Middle frontal gyrus (tissue), 1 donor: ENCODE measurements at regions not wholly inside any gene's neighbourhood (a gene's known extent, or its start where the extent isn't known, plus 50 kb on each side); places are given as distances from the start of the nearest gene placed in this dataset.

Experiments used
- DNase-seq: peaks from one replicate; pipeline ENCODE4 v3.0.0-alpha.2; 2015; ENCODE audit warnings: low spot score; ENCODE audit errors: extremely low spot score

DNA sequence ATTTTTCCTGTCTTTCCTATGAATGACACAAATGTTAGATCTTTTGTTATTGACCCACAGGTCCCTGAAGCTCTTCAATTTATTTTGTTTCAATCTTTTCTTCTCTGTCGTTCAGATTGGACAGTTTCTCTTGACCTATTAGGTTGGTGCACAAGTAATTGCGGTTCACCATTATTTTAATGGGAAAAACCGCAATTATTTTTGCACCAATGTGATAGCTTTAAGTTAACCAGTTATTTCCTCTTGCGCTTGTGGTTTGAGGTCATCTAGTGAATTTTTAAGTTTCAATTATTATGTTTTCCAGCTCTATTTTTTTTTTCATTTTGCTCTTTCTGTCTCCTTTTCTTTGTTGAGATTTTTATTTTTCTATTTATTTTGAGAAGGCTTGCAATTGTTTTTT, 399.2 kb downstream of the INHBA start:
- no peak for DNase-seq

DNA sequence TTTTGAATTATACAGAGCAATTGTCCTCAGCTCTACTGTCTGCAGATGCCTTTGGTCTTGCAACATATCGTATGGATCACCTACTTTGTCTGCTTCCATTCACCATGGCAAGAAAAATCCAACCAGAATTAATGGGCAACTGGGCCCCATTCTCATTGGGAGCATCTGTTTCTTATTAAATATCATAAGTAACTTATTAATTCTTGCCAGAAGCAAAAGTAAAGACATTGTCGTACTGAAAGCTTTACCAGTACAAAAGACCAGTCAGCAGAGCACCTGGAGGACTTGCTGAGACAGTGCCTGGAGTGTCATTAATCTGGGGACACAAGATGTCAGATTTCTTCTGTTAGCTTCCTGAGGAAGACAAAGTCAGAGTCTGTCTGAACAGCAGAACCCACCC, 404.5 kb downstream of the INHBA start:
- DNase-seq = no peak

DNA sequence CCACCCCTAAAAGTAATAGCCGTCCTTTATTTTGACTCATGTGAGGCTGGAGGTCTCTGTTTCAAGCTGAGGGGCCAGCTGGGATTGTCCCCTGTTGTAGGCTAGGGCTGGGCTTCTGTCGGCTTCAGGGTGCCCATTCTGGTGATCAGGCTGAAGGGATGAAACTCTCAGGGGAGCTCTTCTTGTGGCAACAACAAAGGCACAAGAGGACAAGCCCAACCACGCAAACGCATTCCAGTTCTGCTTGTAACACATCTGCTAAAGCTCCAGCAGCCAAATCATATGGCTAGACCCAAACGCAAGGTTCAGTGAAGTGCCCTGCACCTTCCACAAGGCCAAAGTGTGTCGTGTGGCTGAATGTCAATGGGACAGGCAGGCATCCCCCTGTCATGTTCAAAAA, 405.7 kb downstream of the INHBA start:
- DNase-seq = no peak

DNA sequence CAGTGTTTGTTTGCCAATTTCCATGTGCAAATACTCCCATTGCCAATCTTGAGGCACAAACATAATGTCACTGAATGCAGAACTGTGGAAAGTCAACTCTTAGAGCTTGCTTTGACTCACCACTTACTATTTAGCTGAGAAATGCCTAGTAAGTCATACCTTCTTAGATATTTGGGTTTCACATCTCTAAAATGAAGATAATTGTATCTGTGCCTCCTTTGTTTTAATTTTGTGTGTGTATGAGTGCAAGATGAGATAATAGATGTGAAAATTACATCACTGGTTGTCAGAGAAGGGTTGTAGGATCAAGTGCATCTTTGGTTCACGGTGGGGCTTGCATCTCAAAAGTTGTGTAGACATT, 407.5 kb downstream of the INHBA start:
- DNase-seq = no peak

DNA sequence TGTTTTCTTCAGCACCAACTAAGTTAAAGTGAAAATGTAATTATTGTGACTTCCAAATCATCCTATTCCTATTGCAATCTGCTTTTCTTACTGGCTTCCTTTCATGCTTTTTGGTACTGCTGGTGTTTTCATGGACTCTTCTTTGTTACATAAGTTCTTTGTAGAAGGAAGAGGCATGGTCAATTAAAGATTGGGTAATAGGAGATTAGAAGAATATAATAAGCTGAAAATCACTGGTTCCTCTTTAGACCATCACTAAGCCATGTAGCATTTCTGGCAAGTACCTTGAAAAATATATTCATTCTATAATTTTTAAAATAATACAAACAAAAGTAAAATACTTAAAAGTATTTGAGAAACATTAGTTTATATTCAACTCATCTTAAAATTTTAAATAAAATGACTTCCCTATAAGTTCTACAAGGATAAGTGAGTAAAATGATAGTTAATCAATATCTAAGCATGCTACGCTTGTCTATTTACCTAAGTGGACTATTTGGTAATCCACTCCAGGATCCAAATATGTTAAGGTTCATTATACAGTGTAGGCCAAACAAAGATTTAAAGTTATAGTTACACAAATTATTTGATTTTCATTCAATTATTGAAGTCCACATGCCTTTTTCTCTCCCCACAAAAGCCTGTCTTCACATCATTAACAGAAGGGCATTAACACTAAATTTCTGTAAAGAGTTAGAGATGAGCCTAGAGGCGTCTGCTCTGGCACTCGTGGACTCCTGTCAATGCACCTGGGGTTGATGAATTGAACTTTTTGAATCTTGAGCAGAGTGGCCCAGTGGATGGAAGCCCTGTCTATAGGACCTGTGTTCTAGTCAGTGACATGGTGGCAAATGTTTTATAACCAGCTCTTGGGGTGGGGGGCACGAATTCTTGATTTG, 408.1 kb downstream of the INHBA start:
- no peak for DNase-seq

DNA sequence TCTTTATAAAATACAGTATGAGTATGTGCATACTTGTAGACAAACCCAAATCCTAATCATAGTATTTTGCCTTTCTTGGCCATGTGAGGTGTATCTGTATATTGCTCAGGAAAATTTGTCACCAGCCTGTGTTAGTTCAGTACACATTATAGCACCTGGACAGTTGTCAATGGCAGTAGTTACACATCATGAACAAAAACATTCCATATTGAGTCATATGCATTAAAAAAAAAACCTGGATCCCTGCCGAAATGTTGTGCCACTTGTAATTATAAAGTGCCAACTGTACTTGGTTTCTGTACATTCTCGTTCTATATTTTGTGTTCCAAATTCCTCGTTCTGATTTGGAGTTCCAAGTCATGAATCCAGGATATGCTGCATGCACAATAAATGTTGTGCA, 410.4 kb downstream of the INHBA start:
- DNase-seq = no peak

DNA sequence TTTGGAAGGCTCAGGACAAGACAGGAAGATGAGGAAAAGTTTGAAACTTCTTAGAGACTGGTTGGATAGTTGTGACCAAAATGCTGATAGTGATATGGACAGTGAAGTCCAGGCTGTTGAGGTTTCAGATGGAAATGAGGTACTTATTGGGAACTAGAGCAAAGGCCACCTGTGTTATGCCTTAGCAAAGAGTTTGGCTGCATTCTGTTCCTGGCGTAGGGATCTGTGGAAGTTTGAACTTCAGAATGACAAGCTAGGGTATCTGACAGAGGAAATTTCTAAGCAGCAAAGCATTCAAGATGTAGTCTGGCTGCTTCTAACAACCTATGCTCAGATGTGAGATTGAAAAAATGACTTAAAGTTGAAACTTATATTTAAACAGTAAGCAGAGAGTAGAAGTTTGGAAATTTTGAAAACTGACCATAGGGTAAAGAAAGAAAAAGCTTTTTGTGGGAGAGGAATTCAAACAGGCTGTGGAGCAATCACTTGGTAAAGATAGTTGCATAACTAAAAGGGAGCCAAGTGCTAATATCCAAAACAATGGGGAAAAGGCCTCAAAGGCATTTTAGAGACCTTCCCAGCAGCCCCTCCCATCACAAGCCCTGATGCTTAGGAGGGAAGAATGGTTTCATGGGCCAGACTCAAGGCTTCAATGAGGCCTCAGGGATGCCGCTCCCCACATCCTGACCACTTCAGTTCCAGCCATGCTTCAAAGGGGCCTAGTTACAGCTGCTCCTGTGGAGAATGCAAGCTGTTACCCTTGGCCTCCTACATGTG, 415.1 kb downstream of the INHBA start:
- no peak for DNase-seq

DNA sequence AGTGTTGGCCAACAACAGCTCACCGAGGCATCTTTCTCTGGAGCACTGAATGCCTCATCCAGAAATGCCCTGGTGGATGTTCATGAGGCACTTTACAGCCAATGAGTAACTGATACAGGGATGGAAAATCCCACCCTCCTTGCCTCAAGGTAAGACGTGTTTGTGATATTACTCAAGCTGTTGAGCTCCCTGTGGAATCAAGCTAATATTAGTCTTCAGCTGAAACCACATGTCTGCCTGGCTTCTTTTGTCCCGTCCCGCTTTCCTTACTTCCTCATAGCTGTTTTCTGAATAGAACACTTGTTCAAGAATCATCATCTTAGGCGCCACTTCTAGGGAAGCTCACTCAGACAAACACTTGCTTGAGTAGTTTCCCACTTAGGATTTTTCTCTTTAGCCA, 422.4 kb downstream of the INHBA start:
- no peak for DNase-seq

DNA sequence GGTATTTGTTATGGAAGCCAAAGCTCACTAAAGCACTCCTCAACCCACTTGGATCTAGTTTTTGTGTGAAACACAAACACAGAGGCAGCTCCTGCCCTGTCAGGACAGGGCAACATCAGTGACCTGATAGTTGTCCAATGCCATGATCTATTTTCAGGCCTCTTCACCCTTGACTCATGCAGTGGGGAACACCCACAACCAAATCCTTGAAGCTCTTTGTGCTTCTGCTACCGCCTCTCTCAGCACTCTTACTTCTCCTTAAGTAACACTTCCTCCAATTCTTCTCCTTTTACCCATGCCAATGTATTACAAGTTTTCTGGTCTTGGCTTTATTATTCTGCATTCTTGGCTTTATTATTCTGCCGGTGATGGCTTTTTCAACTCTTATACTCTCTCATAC, 425.3 kb downstream of the INHBA start:
- DNase-seq = no peak

DNA sequence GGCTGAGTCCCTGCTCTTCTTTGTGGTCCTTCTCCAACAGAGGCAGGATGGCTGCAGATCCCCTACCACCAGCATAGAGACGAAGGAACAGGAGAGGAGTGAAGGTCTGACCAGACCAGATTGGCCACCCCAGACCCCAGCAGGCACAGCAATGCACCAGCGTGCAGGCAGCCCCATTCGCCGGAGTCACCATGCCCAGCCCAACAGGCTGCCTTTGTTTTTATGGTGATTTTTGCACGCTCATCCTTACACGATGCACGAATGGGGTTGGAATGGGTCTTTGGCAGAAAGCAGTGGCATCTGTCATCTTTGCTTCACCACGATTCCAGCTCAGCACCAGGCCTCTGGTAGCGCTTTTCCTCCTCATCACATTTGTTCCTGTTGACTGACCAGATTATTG, 427.6 kb downstream of the INHBA start:
- no peak for DNase-seq

DNA sequence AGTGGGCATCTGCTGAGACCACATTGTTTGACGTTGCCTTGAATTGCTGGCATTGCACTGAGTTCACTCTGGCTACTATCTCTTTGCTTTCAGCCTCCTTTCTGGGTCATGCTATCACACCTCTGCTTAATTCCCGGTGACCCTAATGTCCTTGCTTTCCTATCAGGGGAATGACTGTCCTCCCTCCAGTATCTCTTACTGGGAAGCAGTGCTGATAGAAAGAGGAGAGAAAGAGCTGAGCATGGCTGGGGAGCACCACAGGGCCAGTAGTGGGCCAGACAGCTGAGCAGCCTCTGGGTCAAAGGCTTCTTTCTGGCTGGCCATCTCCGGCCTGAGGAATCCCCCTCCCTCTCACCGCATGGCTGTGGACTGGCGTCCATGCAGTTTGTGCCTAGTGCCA, 428.7 kb downstream of the INHBA start:
- no peak for DNase-seq

DNA sequence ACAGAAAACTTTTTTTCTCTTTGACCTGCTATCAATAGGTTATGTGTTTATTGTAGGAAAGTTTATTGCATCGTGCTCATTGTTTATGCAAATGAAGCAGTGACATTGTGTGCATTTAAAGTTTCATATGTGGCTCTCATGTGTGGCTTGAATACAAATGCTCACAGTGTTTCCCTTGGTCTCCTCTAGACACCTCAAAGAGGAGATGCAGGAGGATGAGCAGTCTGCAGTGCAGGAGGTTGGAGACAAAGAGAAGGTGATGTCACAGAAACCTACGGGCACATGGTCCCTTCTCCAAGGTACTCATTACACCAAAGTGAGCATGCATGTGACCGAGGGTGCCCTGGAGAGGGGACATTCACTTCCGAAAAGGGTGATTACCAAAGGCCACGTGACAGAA, 430.2 kb downstream of the INHBA start:
- DNase-seq = no peak

DNA sequence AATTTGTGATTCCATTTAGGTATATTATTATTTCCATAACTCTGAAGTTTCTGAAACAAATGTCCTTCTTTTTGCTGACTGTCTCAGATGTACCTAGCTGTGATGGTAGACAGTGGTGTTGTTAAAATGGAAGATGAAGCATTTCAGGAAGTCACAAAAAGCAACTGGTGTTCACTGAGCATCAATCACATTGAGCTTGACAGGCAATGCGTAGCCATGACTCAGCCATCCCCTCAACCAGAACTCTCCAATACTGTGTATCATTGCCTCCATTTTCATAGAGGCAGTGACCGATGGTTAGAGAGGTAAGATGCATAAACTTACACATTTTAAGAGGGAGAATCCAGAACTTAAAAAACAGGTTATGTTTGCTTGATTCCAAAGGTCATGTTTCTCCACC, 434.0 kb downstream of the INHBA start:
- DNase-seq = no peak

DNA sequence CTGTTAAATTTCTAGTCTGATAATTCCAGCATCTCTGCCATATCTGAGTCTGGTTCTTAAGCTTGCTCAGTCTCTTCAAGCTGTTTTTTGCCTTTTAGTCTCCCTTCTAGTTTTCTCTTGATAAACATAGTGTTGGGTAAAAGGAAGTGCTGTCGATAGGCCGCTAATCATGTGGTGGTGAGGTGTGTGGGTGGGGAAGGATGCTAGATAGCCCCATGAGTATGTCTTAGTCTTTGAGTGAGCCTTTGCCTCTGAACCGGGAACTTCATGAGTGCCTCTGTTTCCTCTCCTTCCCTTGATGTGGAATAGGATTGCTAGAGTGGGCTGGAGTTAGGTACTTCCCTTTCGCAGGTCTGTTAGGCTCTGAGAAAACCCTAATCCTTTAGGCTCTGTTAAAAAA, 441.8 kb downstream of the INHBA start:
- no peak for DNase-seq

DNA sequence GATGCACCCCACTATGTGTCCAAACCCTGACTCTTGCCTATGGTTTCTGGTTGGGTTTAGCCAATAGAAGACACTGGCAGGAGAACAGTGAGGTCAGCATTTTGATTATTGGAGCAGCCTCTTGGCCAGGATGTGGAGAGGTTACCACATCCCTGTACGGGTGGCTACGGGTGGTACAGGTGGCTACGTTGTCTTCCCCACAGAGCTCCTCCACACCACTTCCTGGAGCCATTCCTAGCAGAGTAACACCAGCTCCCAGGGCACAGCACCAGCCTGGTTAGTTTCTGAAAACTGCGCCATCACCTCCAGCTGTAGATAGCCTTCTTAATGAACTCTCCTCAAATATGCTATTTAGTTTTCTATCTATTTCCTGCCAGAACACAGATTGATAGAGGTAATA, 445.2 kb downstream of the INHBA start:
- no peak for DNase-seq

DNA sequence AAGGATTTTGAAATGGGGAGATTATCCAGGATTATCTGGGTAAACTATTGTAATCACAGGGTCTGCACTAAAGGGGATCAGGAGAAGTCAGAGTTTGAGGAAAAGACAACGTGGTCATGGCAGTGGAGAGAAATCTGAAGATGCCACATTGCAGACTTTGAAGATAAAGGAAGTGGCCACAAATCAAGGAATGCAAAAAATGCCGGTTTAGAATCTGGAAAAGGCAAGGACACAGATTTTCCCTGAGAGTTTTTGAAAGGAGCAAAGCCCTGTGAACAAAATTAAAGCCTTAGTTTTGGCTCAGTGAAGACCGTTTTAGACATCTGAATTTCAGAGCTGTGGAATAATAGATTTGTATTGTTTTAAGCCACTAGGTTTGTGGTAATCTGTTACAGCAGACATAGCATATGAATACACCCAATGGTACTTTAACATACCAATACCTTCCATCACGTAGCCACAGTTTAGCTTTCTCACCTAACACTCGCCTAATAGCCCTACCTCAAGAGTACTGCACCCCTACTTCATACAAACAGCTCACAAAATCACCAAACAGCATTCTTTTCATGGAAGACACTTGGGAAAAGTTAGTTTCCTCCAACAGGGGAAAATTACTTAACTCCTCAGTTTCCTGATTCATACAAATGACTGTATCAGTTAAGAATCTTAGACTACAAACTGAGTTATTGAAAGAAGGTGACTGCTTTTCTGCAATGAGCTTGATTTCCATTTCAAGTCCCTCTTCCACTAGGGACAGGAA, 446.5 kb downstream of the INHBA start:
- no peak for DNase-seq

DNA sequence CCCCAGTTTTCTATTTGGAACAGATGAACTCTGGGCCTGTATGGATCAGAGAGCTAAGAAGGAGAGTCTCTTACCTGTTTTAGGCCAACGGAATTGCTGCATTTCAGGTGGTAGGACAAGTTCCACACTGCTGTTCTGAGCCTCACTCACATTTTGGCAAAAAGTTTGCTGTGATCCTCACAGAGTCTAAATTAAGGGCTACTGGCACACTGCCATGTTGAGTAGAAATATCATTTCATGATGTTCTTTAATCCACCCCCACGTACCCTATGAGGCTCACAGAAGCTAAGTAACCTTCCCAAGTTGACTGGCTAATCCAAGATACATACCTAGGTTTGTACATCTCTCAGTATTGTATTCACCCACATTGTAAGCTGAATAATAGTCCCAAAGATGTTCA, 447.2 kb downstream of the INHBA start:
- DNase-seq = no peak

DNA sequence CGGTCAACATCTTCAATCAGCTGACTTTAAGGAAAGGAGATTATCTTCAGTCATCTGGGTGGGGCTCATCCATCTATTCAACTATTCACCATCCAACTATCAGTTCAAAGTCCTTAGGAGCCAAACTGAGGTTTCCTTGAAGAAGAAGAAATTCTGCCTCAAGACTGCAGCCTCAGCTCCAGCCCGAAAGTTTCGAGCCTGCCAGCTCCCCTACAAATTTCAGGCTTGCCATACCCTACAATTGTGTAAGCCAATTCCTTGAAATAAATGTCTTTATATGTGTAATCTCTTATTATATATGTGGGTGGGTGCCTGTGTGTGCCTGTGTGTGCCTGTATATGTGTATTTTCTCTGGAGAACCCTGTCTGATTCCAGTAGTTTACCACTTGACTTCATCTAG, 447.8 kb downstream of the INHBA start:
- DNase-seq = no peak

DNA sequence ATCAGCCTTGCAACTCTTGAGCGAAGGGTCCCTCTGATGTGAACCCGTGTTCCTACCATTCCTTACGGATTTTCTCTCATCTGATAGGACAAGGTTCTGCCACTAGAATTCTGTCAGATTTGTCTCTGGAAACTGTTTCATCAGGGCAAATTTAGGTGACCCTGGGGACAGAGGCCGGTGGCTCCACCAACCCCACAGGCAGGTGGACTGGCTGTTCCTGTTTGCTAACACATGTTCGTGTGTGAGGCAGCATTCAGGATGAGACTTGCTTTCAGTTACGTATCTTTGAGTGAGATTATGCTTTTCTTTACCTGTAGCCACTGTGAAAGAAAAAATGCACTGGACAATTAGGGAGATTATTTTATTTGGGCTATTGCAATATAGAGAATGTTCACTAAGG, 449.9 kb downstream of the INHBA start:
- no peak for DNase-seq

DNA sequence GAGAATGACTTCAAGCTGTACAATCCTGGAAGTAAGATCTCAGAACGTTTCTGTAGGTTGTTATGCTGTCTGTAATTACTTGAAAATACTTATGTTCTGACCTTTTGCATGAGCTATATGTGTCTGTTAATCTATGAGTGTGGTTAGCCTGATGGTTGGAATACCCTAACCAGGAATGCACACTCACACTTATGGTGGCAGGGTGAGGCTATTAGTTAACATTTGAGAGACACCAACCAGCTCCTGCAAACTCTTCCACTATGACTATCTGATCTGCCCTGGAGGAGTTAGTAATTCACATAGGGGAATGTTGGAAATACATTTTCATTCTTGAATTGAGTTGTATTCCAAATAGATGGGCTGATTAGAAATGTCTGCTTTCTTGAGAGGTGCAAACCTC, 450.3 kb downstream of the INHBA start:
- DNase-seq = no peak

DNA sequence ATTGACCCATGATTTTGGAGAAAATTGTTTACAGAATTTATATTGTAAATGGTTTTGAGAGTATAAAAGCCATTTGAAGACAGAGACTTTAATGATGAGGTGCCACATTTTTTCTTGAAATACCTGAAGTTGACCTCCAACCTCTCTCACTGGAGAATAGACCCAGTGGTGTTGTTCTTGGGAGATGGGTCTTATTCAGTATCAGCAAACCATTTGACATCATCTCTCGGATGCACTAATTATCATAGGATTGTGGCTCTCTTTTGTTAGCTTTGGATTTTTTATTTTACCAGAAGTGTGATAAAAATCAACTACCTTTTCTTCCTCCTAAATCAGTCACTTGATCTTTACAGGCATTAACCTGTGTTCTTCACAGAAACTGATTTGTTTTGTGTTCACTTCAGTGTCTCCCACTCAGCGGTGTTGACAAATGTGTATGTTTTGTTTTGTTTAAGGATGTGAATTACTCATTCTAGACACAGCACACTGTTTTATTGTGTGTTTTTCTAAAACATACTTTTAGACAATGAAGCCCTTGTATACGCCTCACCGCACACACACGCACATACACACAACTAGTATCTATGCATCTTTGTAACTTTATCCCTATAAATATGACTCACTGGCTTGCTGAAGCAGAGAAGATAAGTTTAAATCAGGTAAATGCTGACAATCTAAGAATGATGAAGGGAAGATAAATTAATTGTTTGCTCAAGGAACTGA, 455.6 kb downstream of the INHBA start:
- no peak for DNase-seq

DNA sequence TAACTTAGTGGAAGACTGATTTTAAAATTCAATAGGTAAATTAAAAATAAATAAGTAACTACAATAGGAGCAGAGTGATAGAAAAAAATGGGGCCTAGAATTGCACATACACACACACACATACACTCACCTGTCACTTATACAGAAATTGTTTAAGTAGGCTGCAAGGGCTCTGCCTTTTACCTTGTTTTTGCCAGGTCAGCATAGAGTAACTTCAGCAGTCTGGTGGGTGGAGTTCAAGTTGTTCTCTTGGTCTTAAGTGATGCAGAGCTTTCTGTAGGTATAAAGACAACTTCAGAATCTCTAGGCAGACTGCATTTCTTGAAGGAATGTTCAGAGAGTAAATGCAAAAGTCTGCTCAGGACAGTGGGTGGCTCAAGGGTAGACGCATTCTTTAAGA, 457.0 kb downstream of the INHBA start:
- no peak for DNase-seq
